Thyroid gland (tissue), 4 donors: ENCODE measurements at regions not wholly inside any gene's neighbourhood (a gene's known extent, or its start where the extent isn't known, plus 50 kb on each side); places are given as distances from the start of the nearest gene placed in this dataset.

ENCODE experiments used
- POLR2A ChIP-seq, 2 donors: fragments of 450-650 bp; IDR thresholded peaks; one replicate each; pipeline ENCODE4 v1.6.1; 2017; ENCODE audit warnings: antibody characterized with exemption in 2 of 2, mild to moderate bottlenecking in 2 of 2, moderate library complexity in 1 of 2
- TF ChIP-seq, protein P1 (sequence below), 6 experiments: fragments of 200-600 bp in 3 of 6; fragments of 450-650 bp in 3 of 6; sonication (generic) in 3 of 6; IDR thresholded peaks; one replicate each; pipeline ENCODE4 v1.5.1; 2016 to 2019; ENCODE audit warnings: antibody characterized with exemption in 6 of 6, mild to moderate bottlenecking in 2 of 6, inconsistent platforms in 1 of 6, moderate library complexity in 1 of 6

DNA sequence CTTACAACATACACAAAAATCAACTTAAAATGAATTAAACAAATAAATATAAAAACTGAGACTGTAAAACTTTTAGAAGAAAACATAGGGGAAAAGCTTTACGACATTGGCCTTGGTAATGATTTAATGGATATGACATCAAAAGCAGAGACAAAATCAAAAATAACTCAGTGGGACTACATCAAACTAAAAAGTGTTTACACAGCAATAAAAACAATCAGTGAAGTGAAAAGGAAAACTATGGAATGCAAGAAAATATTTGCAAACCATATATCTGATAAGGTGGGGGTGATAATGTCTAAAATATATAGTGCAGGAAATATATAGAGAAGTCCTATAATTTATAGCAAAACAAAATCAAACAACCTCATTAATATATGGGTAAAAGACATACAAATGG lies 364.4 kb upstream of the INTU start:
- TF ChIP-seq POLR2A (IDR thresholded peaks at IDR 0.05), result no peak
- TF ChIP-seq, protein P1, sequence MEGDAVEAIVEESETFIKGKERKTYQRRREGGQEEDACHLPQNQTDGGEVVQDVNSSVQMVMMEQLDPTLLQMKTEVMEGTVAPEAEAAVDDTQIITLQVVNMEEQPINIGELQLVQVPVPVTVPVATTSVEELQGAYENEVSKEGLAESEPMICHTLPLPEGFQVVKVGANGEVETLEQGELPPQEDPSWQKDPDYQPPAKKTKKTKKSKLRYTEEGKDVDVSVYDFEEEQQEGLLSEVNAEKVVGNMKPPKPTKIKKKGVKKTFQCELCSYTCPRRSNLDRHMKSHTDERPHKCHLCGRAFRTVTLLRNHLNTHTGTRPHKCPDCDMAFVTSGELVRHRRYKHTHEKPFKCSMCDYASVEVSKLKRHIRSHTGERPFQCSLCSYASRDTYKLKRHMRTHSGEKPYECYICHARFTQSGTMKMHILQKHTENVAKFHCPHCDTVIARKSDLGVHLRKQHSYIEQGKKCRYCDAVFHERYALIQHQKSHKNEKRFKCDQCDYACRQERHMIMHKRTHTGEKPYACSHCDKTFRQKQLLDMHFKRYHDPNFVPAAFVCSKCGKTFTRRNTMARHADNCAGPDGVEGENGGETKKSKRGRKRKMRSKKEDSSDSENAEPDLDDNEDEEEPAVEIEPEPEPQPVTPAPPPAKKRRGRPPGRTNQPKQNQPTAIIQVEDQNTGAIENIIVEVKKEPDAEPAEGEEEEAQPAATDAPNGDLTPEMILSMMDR (IDR thresholded peaks at IDR 0.05), result no peak
